AG08395 (cell line): ENCODE measurements at regions not wholly inside any gene's neighbourhood (a gene's known extent, or its start where the extent isn't known, plus 50 kb on each side); places are given as distances from the start of the nearest gene placed in this dataset.
A peak's percentile ranks its signal among the peaks of the same experiment; 100 is the strongest.
"Not testable (repeated sequence)": the region's sequence is repeated elsewhere in the genome, so short reads cannot be mapped to it uniquely, and the experiment has no call there.

Source experiments
- DNase-seq: peaks from one replicate; pipeline ENCODE4 v3.0.0; 2012; ENCODE audit warnings: mixed read lengths, low spot score

- no peak for DNase-seq
These were observed 111.0 kb upstream of the ADTRP start for GRCh38 chr6:11889572-11889971.

DNA sequence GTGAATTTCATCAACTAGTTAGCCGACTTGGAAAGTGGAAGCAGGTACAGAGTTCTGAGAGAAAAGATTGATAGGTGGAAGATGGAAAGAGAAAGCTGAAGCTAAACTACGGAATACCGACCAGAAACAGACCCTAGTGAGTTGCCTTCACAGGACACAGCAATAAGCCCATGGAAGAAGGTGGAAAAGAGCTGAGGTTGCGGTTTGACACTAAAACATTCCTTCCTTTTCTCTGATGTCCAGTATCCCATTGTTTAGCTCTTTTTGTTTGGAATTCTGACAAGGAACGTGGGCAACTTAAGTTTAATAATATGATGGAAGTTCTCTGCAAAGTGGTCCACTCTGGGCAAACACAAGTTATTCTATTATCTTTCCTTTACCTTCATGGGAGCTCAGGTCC lies 110.1 kb upstream of the ADTRP start:
- DNase-seq = no peak

DNA sequence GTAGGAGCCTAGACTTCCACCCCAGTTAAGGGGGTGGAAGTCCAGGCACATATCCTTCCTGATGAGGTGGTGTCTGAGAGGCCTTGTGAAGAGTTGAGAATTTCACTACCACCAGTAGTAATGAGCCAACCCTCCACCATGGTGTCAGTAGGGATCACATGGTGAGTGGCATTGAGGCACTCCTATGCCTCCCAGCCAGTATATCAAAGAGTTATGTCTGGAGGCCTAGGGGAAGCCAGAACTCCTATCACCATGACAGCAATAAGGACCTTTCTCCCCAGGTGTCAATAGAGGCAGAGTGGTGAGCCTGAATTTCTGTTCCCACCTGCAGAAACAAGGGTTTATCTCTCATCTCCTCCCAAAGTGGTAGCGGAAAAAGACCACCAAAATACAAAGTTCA lies 106.6 kb upstream of the ADTRP start:
- DNase-seq = no peak

DNA sequence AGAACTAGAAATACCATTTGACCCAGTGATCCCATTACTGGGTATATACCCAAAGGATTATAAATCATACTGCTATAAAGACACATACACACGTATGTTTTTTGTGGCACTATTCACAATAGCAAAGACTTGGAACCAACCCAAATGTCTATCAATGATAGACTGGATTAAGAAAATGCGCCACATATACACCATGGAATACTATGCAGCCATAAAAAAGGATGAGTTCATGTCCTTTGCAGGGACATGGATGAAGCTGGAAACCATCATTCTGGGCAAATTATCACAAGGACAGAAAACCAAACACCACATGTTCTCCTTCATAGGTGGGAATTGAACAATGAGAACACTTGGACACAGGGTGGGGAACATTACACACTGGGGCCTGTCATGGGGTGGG lies 104.9 kb upstream of the ADTRP start:
- DNase-seq = not testable (repeated sequence)

GRCh38 chr6:11880156-11880555 lies 101.6 kb upstream of the ADTRP start:
- not testable (repeated sequence) for DNase-seq

- no peak for DNase-seq
These were observed 100.1 kb upstream of the ADTRP start for GRCh38 chr6:11878735-11879134.

DNA sequence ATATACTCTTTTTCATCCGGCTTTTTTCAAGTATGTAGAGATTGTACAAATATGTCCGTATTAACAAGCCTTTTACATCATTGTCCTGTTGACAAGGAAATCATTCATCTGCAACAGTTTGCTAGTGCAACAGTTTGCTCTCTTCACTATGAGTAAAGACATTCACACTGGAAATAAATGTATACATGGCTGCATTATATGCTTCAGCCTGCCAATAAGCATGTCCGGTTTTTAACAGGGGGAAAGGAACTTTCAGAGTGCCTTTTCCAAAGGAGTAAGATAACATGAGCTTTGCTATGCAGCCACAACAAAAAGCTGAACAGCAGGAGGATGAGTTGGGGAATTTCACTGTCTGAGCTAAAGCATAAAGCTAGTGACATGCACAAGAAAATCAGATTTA lies 99.4 kb upstream of the ADTRP start:
- DNase-seq = no peak

GRCh38 chr6:11876934-11877433 lies 98.4 kb upstream of the ADTRP start:
- no peak for DNase-seq

DNA sequence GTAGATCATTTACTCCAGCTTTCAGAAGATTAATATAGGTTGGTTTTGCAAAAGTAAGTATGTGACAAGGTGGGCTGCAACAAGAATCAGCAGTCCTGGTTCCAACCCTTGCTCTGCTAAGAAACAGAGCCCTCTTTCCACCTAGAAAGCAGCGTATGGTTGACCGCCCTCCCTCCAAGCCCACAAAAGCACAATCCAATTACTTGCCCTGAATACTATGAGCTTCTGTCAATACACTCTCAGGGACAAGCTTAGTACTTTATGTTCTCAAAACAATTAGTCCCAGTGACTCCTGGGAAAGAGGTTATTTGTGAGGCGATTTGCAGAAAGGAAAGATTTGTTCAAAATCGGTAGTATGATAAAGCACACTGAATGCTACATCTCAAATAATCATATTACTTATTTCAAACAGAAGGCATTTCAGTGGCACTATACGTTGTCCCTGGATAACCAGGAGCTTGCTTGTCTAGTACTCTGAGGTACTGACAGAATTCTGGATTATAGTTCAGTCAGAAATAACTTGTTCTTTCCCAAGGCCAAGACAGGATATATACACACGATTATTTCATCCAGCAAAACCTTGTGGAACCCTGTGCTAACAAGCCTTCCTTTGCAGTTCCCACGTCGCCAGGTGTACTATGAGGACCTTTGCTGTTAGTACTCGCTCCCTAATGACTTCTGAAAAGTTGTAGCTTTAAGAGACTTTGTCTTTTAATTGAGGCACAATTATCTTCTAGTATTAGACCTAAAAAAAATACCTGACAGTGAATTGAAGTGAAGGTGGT lies 96.9 kb upstream of the ADTRP start:
- no peak for DNase-seq

DNA sequence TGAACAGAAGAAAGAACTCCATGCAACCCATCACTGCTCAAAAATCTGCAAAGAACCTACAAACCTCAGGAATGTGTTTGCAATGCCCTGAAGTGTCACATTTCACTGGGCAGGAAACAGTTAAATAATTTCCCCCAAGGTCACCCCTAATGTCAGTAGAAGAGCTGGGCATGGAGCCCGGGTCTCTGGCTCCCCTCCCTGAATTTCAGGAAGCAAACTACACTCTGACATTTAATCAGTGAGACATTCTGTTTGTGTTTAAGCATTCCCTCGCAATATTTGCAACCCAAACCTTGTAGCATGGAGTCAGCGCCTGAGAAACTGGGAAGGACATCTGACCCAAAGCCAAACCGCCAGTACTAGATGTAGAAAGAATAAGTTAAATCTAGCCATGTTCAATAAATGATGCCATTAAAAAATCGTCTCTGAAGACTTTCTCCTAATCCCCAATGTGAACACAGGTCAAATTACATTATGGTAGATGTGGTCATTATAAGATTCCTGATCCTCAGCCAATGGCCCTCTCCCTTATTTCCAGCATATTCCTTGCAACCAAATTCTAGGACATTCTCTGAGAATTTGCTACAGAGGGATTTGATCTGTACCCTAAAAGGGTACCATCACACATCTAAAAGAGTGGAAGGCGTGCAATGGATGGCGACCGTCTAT lies 91.2 kb upstream of the ADTRP start:
- DNase-seq = peak; percentile 32

DNA sequence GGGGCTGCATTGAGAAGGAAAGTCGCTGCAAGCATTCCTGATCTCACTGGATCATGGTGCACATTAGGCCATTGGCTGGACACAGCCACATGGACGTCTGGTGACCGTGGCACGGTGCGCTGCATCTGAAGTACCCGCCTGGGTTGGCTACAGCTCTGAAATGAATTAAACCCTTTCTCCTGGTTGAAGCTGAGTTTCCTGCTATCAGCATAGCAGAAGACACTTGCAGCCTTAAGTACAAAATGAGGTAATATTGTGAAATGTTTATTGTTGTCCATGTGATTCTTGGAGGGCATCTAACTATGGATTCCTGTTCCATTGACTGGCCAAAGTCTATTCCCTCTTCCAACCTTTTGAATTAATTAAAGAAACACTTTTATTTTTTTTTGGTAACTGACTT lies 89.8 kb upstream of the ADTRP start:
- DNase-seq = no peak

DNA sequence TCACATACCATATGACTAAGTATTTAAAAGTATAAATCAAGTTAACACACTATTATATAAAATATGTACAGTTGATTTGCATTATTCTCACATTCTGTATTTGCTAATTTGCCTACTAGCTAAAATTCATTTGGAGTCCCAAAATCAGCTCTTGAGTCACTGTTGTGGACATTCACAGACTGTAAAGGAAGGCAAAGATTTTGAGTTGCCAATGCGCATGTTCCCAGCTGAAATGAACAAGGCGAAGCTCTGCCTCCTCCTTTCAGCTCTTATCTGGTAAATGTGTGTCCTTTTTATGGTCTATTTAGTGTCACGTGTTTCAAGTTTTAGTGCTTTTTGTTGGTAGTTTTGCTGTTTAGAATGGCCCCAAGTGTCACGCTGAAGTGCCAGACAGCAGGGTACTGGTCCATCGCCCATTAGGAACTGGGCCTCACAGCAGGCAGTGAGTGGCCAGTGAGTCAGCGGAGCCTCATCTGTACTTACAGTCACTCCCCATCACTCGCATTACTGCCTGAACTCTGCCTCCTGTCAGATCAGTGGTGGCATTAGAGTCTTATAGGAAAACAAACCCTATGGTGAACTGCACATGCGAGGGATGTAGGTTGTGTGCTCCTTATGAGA lies 87.2 kb upstream of the ADTRP start:
- no peak for DNase-seq

DNA sequence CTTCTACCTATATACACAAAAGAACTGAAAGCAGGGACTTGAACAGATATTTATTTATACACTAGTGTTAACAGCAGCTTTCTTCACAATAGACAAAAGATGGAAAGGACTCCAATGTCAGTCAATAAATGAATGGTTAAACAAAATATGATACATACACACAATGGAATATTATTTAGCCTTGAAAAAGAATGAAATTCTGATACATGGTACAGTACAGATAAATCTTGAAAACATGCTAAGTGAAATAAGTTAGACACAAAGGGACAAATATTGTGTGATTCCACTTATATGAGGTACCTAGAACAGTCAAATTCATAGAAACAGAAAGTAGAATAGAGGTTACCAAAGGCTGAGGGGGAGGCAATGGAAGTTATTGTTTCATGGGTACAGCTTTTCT lies 79.8 kb upstream of the ADTRP start:
- no peak for DNase-seq

DNA sequence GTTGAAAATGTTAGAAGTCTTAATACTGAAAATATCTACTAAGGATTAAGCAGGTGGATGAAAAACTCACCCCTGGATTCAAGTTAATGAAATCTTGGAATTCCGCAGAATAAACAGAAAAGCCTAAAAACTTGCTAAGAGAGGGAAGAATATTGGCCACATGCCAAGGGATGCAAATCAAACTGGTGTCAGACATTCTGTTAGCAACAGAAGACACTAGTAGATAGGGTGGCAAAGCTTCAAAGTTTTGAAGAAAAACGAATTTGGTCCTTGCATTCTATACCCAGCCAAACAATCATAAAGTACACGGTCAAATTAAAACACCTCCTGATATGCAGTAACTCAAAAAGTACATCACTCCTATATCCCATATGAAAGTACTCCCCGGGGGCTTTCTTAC lies 77.1 kb upstream of the ADTRP start:
- DNase-seq = no peak

DNA sequence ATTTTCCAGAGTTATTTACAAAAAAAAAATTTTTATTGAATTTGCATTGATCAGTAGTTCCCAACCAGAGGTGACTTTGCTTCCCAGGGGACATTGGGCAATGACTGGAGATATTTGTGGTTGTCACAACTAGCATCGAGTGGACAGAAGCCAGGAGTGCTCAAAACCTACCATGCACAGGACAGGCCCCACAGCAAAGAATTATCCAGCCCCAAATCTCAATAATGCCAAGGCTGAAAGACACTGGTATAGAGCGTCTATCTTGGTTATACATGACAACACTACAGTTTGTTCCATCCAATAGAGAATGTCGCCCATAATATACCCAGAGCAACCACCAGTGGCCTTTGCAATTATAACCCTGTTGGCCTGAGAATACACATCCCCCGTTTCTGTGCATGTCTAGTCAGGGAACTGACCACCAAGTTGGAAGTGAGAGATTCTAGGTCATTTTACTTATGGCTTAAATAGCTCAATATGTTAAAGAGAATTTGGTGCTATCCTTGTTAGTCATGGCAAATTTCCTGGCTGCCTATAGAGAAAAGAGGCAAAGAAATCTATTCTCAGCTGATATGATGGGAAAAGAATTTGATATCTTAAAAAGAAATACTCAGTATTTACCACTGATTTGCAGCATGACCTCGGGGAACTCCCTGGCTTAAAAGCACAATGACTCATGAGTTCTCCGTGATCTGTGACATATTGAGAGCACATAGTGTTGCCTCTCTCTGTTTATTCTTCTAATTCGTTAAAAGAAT lies 76.0 kb upstream of the ADTRP start:
- DNase-seq = peak; percentile 62

GRCh38 chr6:11853678-11854407 lies 75.2 kb upstream of the ADTRP start:
- DNase-seq = no peak

DNA sequence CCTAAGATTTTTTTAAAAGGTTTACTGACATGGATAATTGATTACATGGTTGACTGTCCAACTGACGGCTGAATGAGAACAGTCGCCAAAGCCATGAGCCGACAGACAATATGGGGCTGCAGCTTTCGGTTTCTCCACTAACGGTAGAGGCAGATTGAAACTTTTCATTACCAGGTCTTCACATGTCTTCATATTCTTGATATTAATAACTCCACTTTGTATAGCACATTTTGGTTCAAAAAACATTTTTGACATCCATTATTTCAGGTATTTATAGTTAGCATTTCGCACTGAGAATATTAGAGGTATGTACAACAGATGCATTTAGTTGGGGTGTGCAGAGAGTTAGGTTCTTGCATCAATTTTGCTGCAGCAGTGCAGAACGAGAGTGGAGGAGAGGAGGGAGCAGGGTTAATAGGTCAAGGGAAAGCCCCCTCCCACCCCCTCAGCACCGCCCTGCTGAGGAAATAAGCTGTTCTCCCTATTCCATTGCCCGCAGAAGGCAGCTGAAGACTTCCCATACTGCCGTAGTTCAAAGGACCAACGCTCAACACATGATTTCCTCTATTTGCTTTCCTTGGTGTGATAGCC lies 73.6 kb upstream of the ADTRP start:
- DNase-seq = no peak

GRCh38 chr6:11851387-11851786 lies 72.8 kb upstream of the ADTRP start:
- peak; percentile 92 for DNase-seq

DNA sequence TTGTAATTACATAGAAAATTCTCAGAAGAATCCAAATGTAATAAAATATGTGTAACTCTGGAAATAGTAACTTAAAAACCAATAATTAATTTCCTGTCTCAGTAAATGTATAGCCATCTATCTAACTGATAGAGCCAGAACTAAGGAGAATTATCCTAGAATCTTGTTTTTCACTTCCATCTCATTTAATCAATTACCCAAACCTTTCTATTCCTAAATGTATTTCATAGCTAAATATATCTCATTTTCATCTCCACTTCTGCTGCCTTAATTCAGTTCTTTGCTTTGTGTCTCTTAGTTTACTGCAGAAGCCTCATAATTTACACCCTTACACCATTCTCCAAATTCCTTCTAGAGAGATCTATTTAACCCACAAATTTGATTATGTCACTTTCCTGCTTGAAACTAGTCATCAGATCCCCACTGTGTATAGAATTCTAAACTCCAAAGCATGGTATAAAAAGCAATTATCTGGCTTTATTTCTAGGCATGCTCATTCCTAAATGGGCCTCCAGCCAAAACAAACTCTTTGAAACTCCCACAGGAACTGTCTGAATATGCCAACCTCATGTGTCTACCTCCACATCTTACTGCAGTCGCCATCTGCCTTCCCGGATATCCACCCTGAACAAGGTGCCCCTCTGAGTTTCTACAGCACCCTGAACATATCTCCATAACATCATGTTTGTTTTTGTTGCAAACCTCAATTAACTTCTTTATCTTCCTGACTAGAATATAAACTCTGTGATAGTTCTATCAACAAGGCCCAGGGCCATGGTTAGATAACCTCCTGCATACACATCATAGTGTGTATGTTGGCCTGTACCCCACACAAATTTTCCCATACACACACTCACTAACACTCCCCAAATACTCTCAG lies 70.5 kb upstream of the ADTRP start:
- DNase-seq = no peak

GRCh38 chr6:11848346-11848651 lies 69.7 kb upstream of the ADTRP start:
- DNase-seq = no peak
